Loucy (cell line): ENCODE measurements at regions not wholly inside any gene's neighbourhood (a gene's known extent, or its start where the extent isn't known, plus 50 kb on each side); places are given as distances from the start of the nearest gene placed in this dataset.

Experiments
- H2AFZ ChIP-seq: fragments of 200-600 bp; sonication (generic); 2 replicates; pipeline ENCODE4 v1.6.0; 2016; ENCODE audit warnings: antibody characterized with exemption, mild to moderate bottlenecking, low read length, moderate library complexity
- H3F3A ChIP-seq: fragments of 200-600 bp; 2 replicates; pipeline ENCODE4 v1.6.0; 2016; ENCODE audit warnings: antibody characterized with exemption, low read depth, mild to moderate bottlenecking
- H3K27me3 ChIP-seq: fragments of 200-600 bp; sonication (generic); 2 replicates; pipeline ENCODE4 v1.6.1; 2014; ENCODE audit warnings: low read length, mild to moderate bottlenecking; ENCODE audit not compliant: insufficient read depth, poor library complexity, severe bottlenecking
- H3K36me3 ChIP-seq: fragments of 200-600 bp; sonication (generic); 2 replicates; pipeline ENCODE4 v1.6.1; 2016; ENCODE audit warnings: low read length; ENCODE audit not compliant: insufficient read depth
- H3K4me1 ChIP-seq: fragments of 200-600 bp; sonication (generic); 2 replicates; pipeline ENCODE4 v1.5.1; 2014; ENCODE audit warnings: low read length, mild to moderate bottlenecking; ENCODE audit not compliant: insufficient read depth, poor library complexity, severe bottlenecking
- H3K4me2 ChIP-seq: fragments of 200-600 bp; sonication (generic); 2 replicates; pipeline ENCODE4 v1.6.0; 2014; ENCODE audit warnings: antibody characterized with exemption, low read length, low read depth, mild to moderate bottlenecking; ENCODE audit not compliant: poor library complexity, severe bottlenecking
- H3K4me3 ChIP-seq: fragments of 200-600 bp; sonication (generic); 2 replicates; pipeline ENCODE4 v1.5.1; 2014; ENCODE audit warnings: low read length, mild to moderate bottlenecking, mixed read lengths; ENCODE audit not compliant: poor library complexity, severe bottlenecking
- H3K79me2 ChIP-seq: fragments of 200-600 bp; sonication (generic); 2 replicates; pipeline ENCODE4 v1.6.1; 2014; ENCODE audit warnings: low read length; ENCODE audit not compliant: insufficient read depth
- H3K9ac ChIP-seq: fragments of 200-600 bp; sonication (generic); 2 replicates; pipeline ENCODE4 v1.6.0; 2014; ENCODE audit warnings: mild to moderate bottlenecking, low read depth, low read length, moderate library complexity; ENCODE audit not compliant: poor library complexity, severe bottlenecking
- H3K9me2 ChIP-seq: fragments of 200-600 bp; sonication (generic); replicated peaks from 2 replicates; pipeline ENCODE4 v1.6.1; 2016; ENCODE audit warnings: low read depth, low read length, mixed read lengths
- H3K9me3 ChIP-seq: fragments of 200-600 bp; sonication (generic); 2 replicates; pipeline ENCODE4 v1.6.1; 2014; ENCODE audit warnings: mild to moderate bottlenecking, antibody characterized with exemption, low read length, low read depth; ENCODE audit not compliant: insufficient read depth
- H4K20me1 ChIP-seq: fragments of 200-600 bp; sonication (generic); 2 replicates; pipeline ENCODE4 v1.6.0; 2014; ENCODE audit warnings: antibody characterized with exemption, low read length, mild to moderate bottlenecking; ENCODE audit not compliant: insufficient read depth, poor library complexity, severe bottlenecking
- CTCF ChIP-seq: fragments of 200-600 bp; sonication (generic); conservative IDR thresholded peaks from 2 replicates; pipeline ENCODE4 v1.5.1; 2014; ENCODE audit warnings: mild to moderate bottlenecking, antibody characterized with exemption, low read length
- EZH2phosphoT487 ChIP-seq: fragments of 200-600 bp; IDR thresholded peaks from 2 replicates; pipeline ENCODE4 v1.6.1; 2018; ENCODE audit warnings: antibody characterized with exemption, mild to moderate bottlenecking, moderate library complexity, borderline replicate concordance

GRCh38 chr4:186341655-186342054 lies 75.7 kb downstream of the F11 start:
- Histone ChIP-seq H3K79me2 (no peaks in the 10 kb centered on the region), H3K4me2 (no peak overlapping the region), H2AFZ (no peak overlapping the region), H3F3A (no peaks in the 10 kb centered on the region), H3K9me2 (no peaks in the 10 kb centered on the region), H3K4me3 (no peak overlapping the region), H4K20me1 (no peaks in the 10 kb centered on the region), H3K27me3 (no peaks in the 10 kb centered on the region), H3K4me1 (no peaks in the 10 kb centered on the region), H3K36me3 (no peaks in the 10 kb centered on the region), H3K9ac (no peak overlapping the region), H3K9me3 (peaks cover 8% of the 10 kb centered on the region; the same call in 1 of the 2 replicates)
- TF ChIP-seq EZH2phosphoT487, result no peak
- TF ChIP-seq CTCF, result no peak
